Muscle of arm (tissue), 1 donor: ENCODE measurements at regions not wholly inside any gene's neighbourhood (a gene's known extent, or its start where the extent isn't known, plus 50 kb on each side); places are given as distances from the start of the nearest gene placed in this dataset.

ENCODE experiments used
- DNase-seq: peaks from one replicate; pipeline ENCODE4 v3.0.0-alpha.2; 2013

- no peak for DNase-seq
Observed at GRCh38 chr13:105608104-105608503, 927.4 kb downstream of the EFNB2 start.

GRCh38 chr13:105607426-105607825, 928.0 kb downstream of the EFNB2 start:
- no peak for DNase-seq

GRCh38 chr13:105607016-105607415, 928.4 kb downstream of the EFNB2 start:
- no peak for DNase-seq

- peak; percentile 35 for DNase-seq
Observed at GRCh38 chr13:105602956-105603670, 932.3 kb downstream of the EFNB2 start.

- no peak for DNase-seq
Observed at GRCh38 chr13:105599477-105600037, 935.9 kb downstream of the EFNB2 start.

GRCh38 chr13:105598529-105598928, 936.9 kb downstream of the EFNB2 start:
- DNase-seq: no peak

- no peak for DNase-seq
Observed at GRCh38 chr13:105597573-105597972, 937.9 kb downstream of the EFNB2 start.

GRCh38 chr13:105595471-105595870, 940.0 kb downstream of the EFNB2 start:
- DNase-seq: no peak

- DNase-seq: no peak
Observed at GRCh38 chr13:105591277-105591676, 944.2 kb downstream of the EFNB2 start.

GRCh38 chr13:105587786-105588185, 947.7 kb downstream of the EFNB2 start:
- DNase-seq: no peak

- DNase-seq: no peak
Observed at GRCh38 chr13:105579821-105580710, 955.4 kb downstream of the EFNB2 start.

GRCh38 chr13:105573136-105573535, 962.3 kb downstream of the EFNB2 start:
- DNase-seq: no peak

GRCh38 chr13:105572401-105572800, 963.1 kb downstream of the EFNB2 start:
- no peak for DNase-seq

- no peak for DNase-seq
Observed at GRCh38 chr13:105569816-105570215, 965.6 kb downstream of the EFNB2 start.

GRCh38 chr13:105567951-105568525, 967.4 kb downstream of the EFNB2 start:
- no peak for DNase-seq

- DNase-seq: peak; percentile 4
Observed at GRCh38 chr13:105565136-105565727, 970.2 kb downstream of the EFNB2 start.

GRCh38 chr13:105552078-105552477, 983.4 kb downstream of the EFNB2 start:
- DNase-seq: no peak

GRCh38 chr13:105547851-105548250, 987.6 kb downstream of the EFNB2 start:
- no peak for DNase-seq

- DNase-seq: no peak
Observed at GRCh38 chr13:105545811-105546210, 989.7 kb downstream of the EFNB2 start.

- no peak for DNase-seq
Observed at GRCh38 chr13:105543742-105544141, 991.7 kb downstream of the EFNB2 start.

- DNase-seq: no peak
Observed at GRCh38 chr13:105541565-105541964, 993.9 kb downstream of the EFNB2 start.

GRCh38 chr13:105538346-105538745, 997.1 kb downstream of the EFNB2 start:
- no peak for DNase-seq
